ENCODE measurements at regions not wholly inside any gene's neighbourhood (a gene's known extent, or its start where the extent isn't known, plus 50 kb on each side); places are given as distances from the start of the nearest gene placed in this dataset.
A peak's percentile ranks its signal among the peaks of the same experiment; 100 is the strongest.

GRCh38 chr4:10371121-10371520 is 86.1 kb downstream of the ZNF518B start:
- Histone ChIP-seq H4K12ac (ENCODE audit: low read depth, low read length) (no peak overlapping the region), H2BK12ac (ENCODE audit: low read length) (peak overlapping the region; percentile 68), H4K91ac (ENCODE audit: low read depth, low read length) (peak overlapping the region; percentile 57), H3K23ac (ENCODE audit: low read length) (no peak overlapping the region), H4K8ac (ENCODE audit: low read depth, low read length) (peak overlapping the region; percentile 13), H3K4ac (ENCODE audit: low read depth, low read length) (no peak overlapping the region), H3K79me1 (ENCODE audit: low read length) (peaks cover 8% of the 10 kb centered on the region), H3K27ac (ENCODE audit: low read depth, low read length) (no peak overlapping the region), H3K9ac (ENCODE audit: low read length) (no peak overlapping the region), H3K4me2 (ENCODE audit: low read length) (no peak overlapping the region), H3K4me1 (ENCODE audit: control insufficient read depth in 1 of 2, insufficient read depth in 2 of 2, low read length in 2 of 2) (peaks cover 6 to 16% of the 10 kb centered on the region in 2 experiments), H3K36me3 (ENCODE audit: control insufficient read depth in 1 of 2, insufficient read depth in 2 of 2, low read length in 2 of 2) (no peaks in the 10 kb centered on the region), H3K27me3 (ENCODE audit: insufficient read depth, low read length) (no peaks in the 10 kb centered on the region), H3K79me2 (ENCODE audit: control insufficient read depth, insufficient read depth, low read length, poor library complexity) (no peaks in the 10 kb centered on the region), H3K9me3 (ENCODE audit: insufficient read depth, low read depth, low read length) (no peaks in the 10 kb centered on the region), H3K14ac (ENCODE audit: low read length) (no peak overlapping the region), H2BK5ac (ENCODE audit: low read depth, low read length, poor library complexity) (no peak overlapping the region), H2AFZ (ENCODE audit: insufficient read depth, low read length, poor library complexity) (no peak overlapping the region), H2BK120ac (ENCODE audit: insufficient read depth, low read length, poor library complexity) (peak overlapping the region; percentile 61), H3K4me3 (ENCODE audit: low read depth, low read length) (no peak overlapping the region), H3K18ac (ENCODE audit: low read length) (no peak overlapping the region), H2AK5ac (ENCODE audit: low read length) (no peak overlapping the region)
- DNase-seq, result no peak
- no CpG with 5 or more reads among the region's 5 CpGs for WGBS (ENCODE audit: extremely low coverage, insufficient coverage, insufficient read length)

GRCh38 chr4:10369517-10369916 is 87.7 kb downstream of the ZNF518B start:
- Histone ChIP-seq H4K12ac (ENCODE audit: low read depth, low read length) (no peak overlapping the region), H4K8ac (ENCODE audit: low read depth, low read length) (no peak overlapping the region), H3K4me2 (ENCODE audit: low read length) (no peak overlapping the region), H4K91ac (ENCODE audit: low read depth, low read length) (no peak overlapping the region), H3K27me3 (ENCODE audit: insufficient read depth, low read length) (no peaks in the 10 kb centered on the region), H2BK120ac (ENCODE audit: insufficient read depth, low read length, poor library complexity) (no peak overlapping the region), H3K23ac (ENCODE audit: low read length) (no peak overlapping the region), H2AK5ac (ENCODE audit: low read length) (no peak overlapping the region), H3K79me2 (ENCODE audit: control insufficient read depth, insufficient read depth, low read length, poor library complexity) (no peaks in the 10 kb centered on the region), H3K79me1 (ENCODE audit: low read length) (peaks cover 11% of the 10 kb centered on the region), H3K4me1 (ENCODE audit: control insufficient read depth in 1 of 2, insufficient read depth in 2 of 2, low read length in 2 of 2) (peaks cover 9 to 17% of the 10 kb centered on the region in 2 experiments), H3K4me3 (ENCODE audit: low read depth, low read length) (no peak overlapping the region), H2BK12ac (ENCODE audit: low read length) (no peak overlapping the region), H2AFZ (ENCODE audit: insufficient read depth, low read length, poor library complexity) (no peak overlapping the region), H3K14ac (ENCODE audit: low read length) (no peak overlapping the region), H3K9me3 (ENCODE audit: insufficient read depth, low read depth, low read length) (no peaks in the 10 kb centered on the region), H3K4ac (ENCODE audit: low read depth, low read length) (no peak overlapping the region), H3K9ac (ENCODE audit: low read length) (no peak overlapping the region), H3K18ac (ENCODE audit: low read length) (no peak overlapping the region), H3K36me3 (ENCODE audit: control insufficient read depth in 1 of 2, insufficient read depth in 2 of 2, low read length in 2 of 2) (no peaks in the 10 kb centered on the region), H2BK5ac (ENCODE audit: low read depth, low read length, poor library complexity) (no peak overlapping the region), H3K27ac (ENCODE audit: low read depth, low read length) (no peak overlapping the region)
- no peak for DNase-seq
- WGBS (ENCODE audit: extremely low coverage, insufficient coverage, insufficient read length), result no CpG with 5 or more reads among the region's 2 CpGs

DNA sequence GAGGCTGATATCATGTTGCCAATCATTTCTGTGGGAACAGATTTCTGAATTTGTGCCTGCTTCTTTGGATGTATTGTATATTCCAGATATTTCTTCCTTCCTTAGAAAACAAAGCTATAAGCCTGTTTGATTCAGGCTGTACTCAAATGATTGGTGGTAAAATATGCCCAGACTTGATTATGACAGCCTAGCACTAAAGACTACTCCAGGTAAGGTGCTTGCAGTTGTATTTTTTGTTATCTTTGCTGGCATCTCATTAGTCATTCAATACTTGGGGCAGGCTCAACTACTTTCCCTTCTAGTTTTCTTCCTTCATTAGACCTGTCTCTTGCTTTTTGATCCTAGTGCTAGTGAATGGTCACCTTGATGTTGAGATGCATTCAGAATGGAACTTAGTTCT is 90.6 kb downstream of the ZNF518B start:
- H2BK5ac ChIP-seq (ENCODE audit: low read depth, low read length, poor library complexity), result no peak overlapping the region

DNA sequence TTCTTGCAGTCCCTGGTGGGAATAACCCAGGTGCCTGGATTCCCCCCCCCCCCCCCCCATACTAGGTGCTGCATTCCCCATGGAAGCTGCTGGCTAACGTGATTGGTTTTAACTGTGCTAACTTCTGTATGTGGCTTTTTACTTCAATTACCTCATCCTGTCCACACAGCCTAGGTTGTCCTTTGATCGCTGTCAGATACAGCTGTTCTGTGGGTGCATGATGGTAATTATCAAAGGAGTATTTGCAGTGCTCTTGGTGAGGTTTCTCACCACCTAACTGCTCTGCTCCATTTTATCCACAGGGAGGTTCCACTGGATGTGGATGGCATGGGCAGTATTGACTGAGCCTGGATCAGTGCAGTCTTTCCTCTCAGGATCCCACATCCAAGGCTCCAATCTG is 93.0 kb downstream of the ZNF518B start:
- H4K12ac ChIP-seq (ENCODE audit: low read depth, low read length), result no peak overlapping the region
- H4K91ac ChIP-seq (ENCODE audit: low read depth, low read length), result no peak overlapping the region
- H3K9me3 ChIP-seq (ENCODE audit: insufficient read depth, low read depth, low read length), result peaks cover 2% of the 10 kb centered on the region
- no peak overlapping the region for H3K9ac ChIP-seq (ENCODE audit: low read length)
- H2AFZ ChIP-seq (ENCODE audit: insufficient read depth, low read length, poor library complexity), result no peak overlapping the region
- no peaks in the 10 kb centered on the region for H3K79me2 ChIP-seq (ENCODE audit: control insufficient read depth, insufficient read depth, low read length, poor library complexity)
- no peak overlapping the region for H2BK12ac ChIP-seq (ENCODE audit: low read length)
- H3K27me3 ChIP-seq (ENCODE audit: insufficient read depth, low read length), result no peaks in the 10 kb centered on the region
- H3K4me3 ChIP-seq (ENCODE audit: low read depth, low read length), result no peak overlapping the region
- no peak overlapping the region for H3K27ac ChIP-seq (ENCODE audit: low read depth, low read length)
- H4K8ac ChIP-seq (ENCODE audit: low read depth, low read length), result no peak overlapping the region
- peaks cover 6 to 8% of the 10 kb centered on the region in 2 experiments for H3K4me1 ChIP-seq (ENCODE audit: control insufficient read depth in 1 of 2, insufficient read depth in 2 of 2, low read length in 2 of 2)
- H2BK120ac ChIP-seq (ENCODE audit: insufficient read depth, low read length, poor library complexity), result no peak overlapping the region
- DNase-seq, result no peak
- H3K14ac ChIP-seq (ENCODE audit: low read length), result no peak overlapping the region
- no peak overlapping the region for H3K4me2 ChIP-seq (ENCODE audit: low read length)
- H3K18ac ChIP-seq (ENCODE audit: low read length), result no peak overlapping the region
- H3K79me1 ChIP-seq (ENCODE audit: low read length), result peaks cover 7% of the 10 kb centered on the region
- no peak overlapping the region for H3K4ac ChIP-seq (ENCODE audit: low read depth, low read length)
- H2BK5ac ChIP-seq (ENCODE audit: low read depth, low read length, poor library complexity), result no peak overlapping the region
- no peak overlapping the region for H2AK5ac ChIP-seq (ENCODE audit: low read length)
- no peaks in the 10 kb centered on the region for H3K36me3 ChIP-seq (ENCODE audit: control insufficient read depth in 1 of 2, insufficient read depth in 2 of 2, low read length in 2 of 2)
- WGBS (ENCODE audit: extremely low coverage, insufficient coverage, insufficient read length), result no CpG with 5 or more reads among the region's 2 CpGs
- H3K23ac ChIP-seq (ENCODE audit: low read length), result no peak overlapping the region

More for the DNA sequence above, 90.6 kb downstream of the ZNF518B start:
- Histone ChIP-seq H3K9ac (ENCODE audit: low read length) (no peak overlapping the region), H3K79me2 (ENCODE audit: control insufficient read depth, insufficient read depth, low read length, poor library complexity) (no peaks in the 10 kb centered on the region), H3K14ac (ENCODE audit: low read length) (no peak overlapping the region), H3K23ac (ENCODE audit: low read length) (no peak overlapping the region), H3K27me3 (ENCODE audit: insufficient read depth, low read length) (no peaks in the 10 kb centered on the region), H2BK12ac (ENCODE audit: low read length) (no peak overlapping the region), H4K12ac (ENCODE audit: low read depth, low read length) (no peak overlapping the region), H4K91ac (ENCODE audit: low read depth, low read length) (peak overlapping the region; percentile 39), H3K4me3 (ENCODE audit: low read depth, low read length) (no peak overlapping the region), H2AFZ (ENCODE audit: insufficient read depth, low read length, poor library complexity) (no peak overlapping the region), H3K79me1 (ENCODE audit: low read length) (peaks cover 11% of the 10 kb centered on the region), H3K4me2 (ENCODE audit: low read length) (no peak overlapping the region), H2AK5ac (ENCODE audit: low read length) (no peak overlapping the region), H3K36me3 (ENCODE audit: control insufficient read depth in 1 of 2, insufficient read depth in 2 of 2, low read length in 2 of 2) (no peaks in the 10 kb centered on the region), H3K9me3 (ENCODE audit: insufficient read depth, low read depth, low read length) (no peaks in the 10 kb centered on the region), H2BK120ac (ENCODE audit: insufficient read depth, low read length, poor library complexity) (peak overlapping the region; percentile 45), H3K27ac (ENCODE audit: low read depth, low read length) (no peak overlapping the region), H3K18ac (ENCODE audit: low read length) (no peak overlapping the region), H3K4ac (ENCODE audit: low read depth, low read length) (no peak overlapping the region), H3K4me1 (ENCODE audit: control insufficient read depth in 1 of 2, insufficient read depth in 2 of 2, low read length in 2 of 2) (peaks cover 9 to 13% of the 10 kb centered on the region in 2 experiments), H4K8ac (ENCODE audit: low read depth, low read length) (no peak overlapping the region)
- peak in 1 of 2 donors; percentile 48 for DNase-seq

Data from trophoblast cell (in vitro differentiated cells and primary cell).